GM19239 (cell line): ENCODE measurements at regions not wholly inside any gene's neighbourhood (a gene's known extent, or its start where the extent isn't known, plus 50 kb on each side); places are given as distances from the start of the nearest gene placed in this dataset.
A peak's percentile ranks its signal among the peaks of the same experiment; 100 is the strongest.
"Not testable (repeated sequence)": the region's sequence is repeated elsewhere in the genome, so short reads cannot be mapped to it uniquely, and the experiment has no call there.

Experiments used
- DNase-seq: peaks from one replicate; pipeline ENCODE4 v3.0.0; 2011; ENCODE audit warnings: low spot score; ENCODE audit not compliant: insufficient read length
- FAIRE-seq: peaks from 2 replicates; lab custom pipeline; 2011; peaks lifted over from hg19 to GRCh38; lab: Jason Lieb, UNC

GRCh38 chr6:1445650-1446330 lies 56.4 kb downstream of the FOXF2 start:
- no peak for DNase-seq
- FAIRE-seq = no peak

GRCh38 chr6:1449896-1450295 lies 60.5 kb downstream of the FOXF2 start:
- FAIRE-seq = no peak
- no peak for DNase-seq

DNA sequence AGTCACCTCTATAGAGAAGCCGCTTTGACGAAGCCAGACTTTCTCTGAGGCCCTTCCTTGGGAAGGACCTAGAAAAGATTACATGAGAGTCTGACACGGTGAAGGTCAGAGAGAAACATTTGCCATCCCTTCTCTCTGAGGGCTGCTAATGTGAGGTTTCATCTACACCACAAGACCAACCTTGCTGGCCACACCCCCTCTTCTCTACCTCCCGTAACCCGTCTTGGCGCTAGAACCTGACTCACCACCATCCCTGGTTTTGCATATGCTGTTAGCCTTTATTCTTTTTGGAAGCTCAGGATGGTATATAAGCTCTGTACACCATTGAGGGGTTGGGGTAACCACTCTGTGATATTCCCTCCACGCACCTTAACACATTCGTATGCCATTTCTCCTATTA lies 63.6 kb downstream of the FOXF2 start:
- DNase-seq = no peak
- no peak for FAIRE-seq

- not testable (repeated sequence) for DNase-seq, FAIRE-seq
Observed at GRCh38 chr6:1456816-1457215, 67.4 kb downstream of the FOXF2 start.

DNA sequence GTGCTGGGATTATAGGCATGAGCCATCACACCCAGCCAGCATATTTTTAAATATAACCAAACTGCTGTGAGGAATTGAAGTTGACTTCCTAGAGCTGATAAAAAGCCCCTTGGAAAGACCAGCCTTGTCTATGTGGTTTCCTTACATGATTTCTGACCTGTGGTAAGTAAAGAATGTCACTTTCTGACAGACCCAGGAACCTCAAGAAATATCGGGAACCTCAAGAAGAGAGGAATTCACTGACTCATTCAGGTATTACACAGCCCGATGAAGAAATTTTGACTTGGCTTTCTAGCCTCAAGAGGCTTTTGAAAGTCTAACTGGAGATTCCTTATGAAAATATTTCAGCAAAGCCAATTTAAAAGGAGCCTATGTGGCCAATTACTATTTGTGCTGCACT lies 71.8 kb downstream of the FOXF2 start:
- FAIRE-seq = no peak
- DNase-seq = no peak

DNA sequence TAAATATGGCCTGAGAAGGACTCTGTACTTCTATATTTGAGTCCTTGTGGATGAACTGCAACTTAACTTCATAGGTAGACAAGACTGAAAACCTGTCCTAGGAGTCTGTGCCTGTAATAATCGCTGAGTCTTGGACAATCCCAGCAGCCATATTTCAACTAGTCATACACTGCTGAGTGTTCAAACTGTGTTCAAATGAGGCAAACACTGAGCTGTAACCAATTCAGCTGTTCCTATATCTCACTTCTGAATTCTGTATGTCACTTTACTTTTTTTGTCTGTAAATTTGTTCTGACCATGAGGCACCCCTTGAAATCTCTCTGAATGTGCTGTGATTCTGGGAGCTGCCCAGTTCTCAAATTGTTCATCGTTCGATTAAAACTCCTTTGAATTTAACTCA lies 72.4 kb downstream of the FOXF2 start:
- FAIRE-seq (no peak), DNase-seq (no peak)

- FAIRE-seq (no peak), DNase-seq (no peak)
Observed at GRCh38 chr6:1463275-1463674, 73.9 kb downstream of the FOXF2 start.

DNA sequence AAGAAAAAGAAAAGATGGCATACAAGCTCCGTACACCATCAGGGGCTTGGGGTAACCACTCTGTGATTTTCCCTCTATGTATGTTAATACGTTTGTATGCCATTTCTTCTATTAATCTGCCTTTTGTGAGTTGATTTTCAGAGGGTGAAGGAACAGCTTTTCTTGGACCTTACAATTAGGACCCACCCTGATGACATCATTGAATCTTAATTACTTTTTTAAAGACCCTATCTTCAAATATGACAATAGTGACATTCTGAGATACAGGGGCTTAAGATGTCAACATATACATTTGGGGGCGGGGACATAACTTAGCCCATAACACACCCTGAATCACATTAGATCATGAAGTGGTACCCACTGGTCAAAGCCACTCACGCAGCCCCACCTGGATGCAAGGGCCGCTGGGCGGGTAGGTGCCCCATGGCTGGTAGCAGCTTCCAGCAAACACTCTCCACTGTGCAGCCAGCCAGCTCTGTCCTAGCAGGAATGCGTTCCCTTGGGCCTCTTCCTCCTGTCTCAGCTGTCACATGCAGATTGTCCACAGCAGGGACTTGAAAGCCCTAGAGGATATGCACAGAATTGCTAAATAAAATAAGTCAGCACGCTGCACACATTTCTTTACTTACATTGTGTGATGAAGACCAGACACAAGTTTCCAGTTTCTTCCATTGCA lies 74.5 kb downstream of the FOXF2 start:
- no peak for FAIRE-seq
- DNase-seq = no peak

- DNase-seq (no peak), FAIRE-seq (no peak)
Observed at GRCh38 chr6:1464781-1465370, 75.5 kb downstream of the FOXF2 start.

DNA sequence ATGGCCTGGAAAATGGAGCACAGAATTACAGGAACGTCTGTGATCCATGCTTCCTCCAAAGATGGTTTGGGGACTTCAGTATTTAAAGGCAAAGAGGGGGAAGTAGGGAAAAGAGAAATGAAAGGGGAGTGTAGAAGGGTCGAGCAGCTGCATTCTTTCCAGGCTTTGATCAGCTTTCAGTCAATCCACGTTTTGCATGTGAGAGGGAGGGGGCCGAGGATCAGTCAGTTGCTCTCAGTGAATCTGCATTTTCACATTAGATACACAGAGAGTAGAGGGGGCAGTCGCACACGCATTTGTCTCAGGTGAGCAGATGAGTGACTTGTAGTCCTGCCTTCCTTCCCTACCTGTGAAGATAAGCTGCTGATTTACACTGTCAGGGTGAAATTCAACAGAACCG lies 78.8 kb downstream of the FOXF2 start:
- no peak for FAIRE-seq

DNA sequence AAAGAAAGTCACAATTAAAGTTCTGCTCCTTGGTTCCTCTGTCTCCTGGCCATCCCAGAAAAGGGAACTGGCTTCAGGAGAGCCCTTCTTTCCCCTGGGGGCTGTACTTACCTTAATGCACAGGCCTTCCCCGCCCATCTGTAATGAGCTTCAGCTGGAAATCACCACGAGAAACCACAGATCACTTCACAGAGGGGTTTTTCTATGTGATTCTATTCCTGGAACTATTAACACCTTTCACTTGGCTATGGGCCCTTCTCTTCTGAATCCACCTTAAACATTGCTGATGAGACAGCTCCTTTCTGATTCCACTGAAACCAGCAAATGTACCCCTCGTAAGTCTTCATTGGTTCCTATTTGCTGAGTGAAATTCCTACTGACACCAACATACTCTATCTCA lies 80.7 kb downstream of the FOXF2 start:
- peak; percentile 18 for FAIRE-seq
- DNase-seq = no peak

More for the DNA sequence above, 78.8 kb downstream of the FOXF2 start:
- no peak for DNase-seq

- no peak for FAIRE-seq
- DNase-seq = no peak
Observed at GRCh38 chr6:1472643-1473042, 83.3 kb downstream of the FOXF2 start.

GRCh38 chr6:1473166-1473565 lies 83.8 kb downstream of the FOXF2 start:
- DNase-seq = no peak
- no peak for FAIRE-seq

DNA sequence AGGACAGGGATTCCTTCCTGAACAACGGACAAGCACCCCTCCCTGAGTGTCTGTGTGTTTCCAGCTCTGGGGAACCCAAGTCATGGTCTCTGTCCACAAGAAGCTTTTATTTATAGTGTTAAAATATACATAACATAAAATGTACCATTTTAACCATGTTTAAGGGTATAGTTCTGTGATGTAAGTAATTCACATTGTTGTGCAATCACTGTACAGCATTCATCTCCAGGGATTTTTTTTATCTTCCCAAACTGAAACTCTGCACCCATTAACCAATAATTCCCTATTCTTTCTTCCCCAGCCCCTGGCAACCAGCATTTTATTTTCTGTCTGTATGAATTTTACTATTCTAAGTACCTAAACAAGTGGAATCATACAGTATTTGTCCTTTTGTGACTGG lies 84.2 kb downstream of the FOXF2 start:
- FAIRE-seq (no peak), DNase-seq (no peak)

GRCh38 chr6:1474205-1474604 lies 84.8 kb downstream of the FOXF2 start:
- FAIRE-seq (no peak), DNase-seq (no peak)

DNA sequence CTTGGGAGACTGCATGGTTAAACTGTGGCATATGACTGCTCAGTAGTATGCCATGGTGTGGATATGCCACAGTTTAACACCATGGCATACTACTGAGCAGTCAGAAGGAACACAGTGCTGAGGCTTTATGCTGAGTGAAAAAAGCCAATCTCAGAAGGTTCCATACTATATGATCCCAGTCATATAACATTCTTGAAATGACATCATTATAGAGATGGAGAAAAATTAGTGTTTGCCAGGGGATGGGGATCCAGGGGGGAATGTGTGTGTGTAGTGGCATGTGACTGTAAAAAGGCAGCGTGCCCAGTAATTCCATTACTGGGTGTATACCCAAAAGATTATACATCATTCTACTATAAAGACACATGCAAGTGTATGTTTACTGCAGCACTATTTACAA lies 85.8 kb downstream of the FOXF2 start:
- DNase-seq = no peak
- no peak for FAIRE-seq

DNA sequence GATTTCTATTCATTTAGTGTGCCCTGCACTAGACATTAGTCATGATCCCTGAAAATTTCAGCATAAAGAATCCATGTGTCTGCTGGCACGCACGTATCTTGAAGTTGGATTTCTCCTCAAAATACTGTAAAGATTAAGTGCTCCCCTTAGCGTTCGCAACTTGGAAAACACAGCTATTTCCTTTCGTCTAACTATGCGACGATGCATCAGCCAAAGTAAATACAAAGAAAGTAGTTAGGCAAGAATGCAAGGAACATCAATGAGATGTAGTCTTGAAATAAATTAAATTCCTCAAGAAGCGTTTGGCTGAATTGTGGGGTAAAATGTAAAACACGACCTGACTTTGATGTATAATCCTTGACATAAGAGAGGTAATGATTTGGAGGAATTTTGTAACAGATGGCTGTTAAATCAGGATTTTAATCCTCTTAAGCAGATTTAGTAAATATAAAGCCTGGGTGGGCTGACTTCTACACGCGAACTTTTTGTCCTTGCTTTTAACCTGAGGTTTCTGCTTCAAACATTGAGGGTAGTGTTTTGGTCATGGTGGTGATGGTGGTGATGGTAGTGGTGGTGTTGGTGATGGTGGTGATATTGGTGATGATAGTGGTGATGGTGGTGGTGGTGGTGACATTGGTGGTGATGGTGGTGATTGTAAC lies 88.2 kb downstream of the FOXF2 start:
- FAIRE-seq (no peak), DNase-seq (no peak)

DNA sequence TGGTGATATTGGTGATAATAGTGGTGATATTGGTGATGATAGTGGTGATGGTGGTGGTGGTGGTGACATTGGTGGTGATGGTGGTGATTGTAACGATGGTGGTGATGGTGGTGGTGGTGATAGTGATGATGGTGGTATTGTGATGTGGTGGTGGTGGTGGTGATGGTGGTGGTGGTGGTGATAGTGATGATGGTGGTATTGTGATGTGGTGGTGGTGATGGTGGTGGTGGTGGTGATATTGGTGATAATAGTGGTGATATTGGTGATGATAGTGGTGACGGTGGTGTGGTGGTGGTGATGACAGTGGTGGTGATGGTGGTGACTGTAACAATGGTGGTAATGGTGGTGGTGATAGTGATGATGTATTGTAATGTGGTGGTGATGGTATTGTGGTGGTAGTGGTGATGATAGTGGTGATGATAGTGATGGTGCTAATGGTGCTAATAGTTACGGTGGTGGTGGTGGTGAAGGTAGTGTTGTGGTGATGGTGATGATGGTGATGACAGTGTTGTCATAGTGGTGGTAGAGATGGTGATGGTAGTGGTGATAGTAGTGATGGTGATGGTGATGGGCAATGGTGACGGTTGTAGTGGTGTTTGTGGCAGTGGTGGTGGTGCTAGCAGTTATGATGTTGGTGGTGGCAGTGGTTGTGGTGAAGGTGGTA lies 88.9 kb downstream of the FOXF2 start:
- FAIRE-seq = not testable (repeated sequence)

GRCh38 chr6:1479095-1479494 lies 89.7 kb downstream of the FOXF2 start:
- FAIRE-seq (no peak), DNase-seq (no peak)

More for the DNA sequence above, 88.9 kb downstream of the FOXF2 start:
- DNase-seq = not testable (repeated sequence)

GRCh38 chr6:1479601-1480221 lies 90.3 kb downstream of the FOXF2 start:
- DNase-seq (no peak), FAIRE-seq (no peak)
